OCI-LY7 (cell line): ENCODE measurements at regions not wholly inside any gene's neighbourhood (a gene's known extent, or its start where the extent isn't known, plus 50 kb on each side); places are given as distances from the start of the nearest gene placed in this dataset.

Source experiments
- CTCF ChIP-seq: fragments of 200-600 bp; sonication (generic); conservative IDR thresholded peaks from 2 replicates; pipeline ENCODE4 v1.5.1; 2014; ENCODE audit warnings: mild to moderate bottlenecking, antibody characterized with exemption, low read length, moderate library complexity, mixed read lengths
- EZH2phosphoT487 ChIP-seq: fragments of 200-600 bp; sonication (generic); IDR thresholded peaks from 2 replicates; pipeline ENCODE4 v1.6.1; 2018; ENCODE audit warnings: low read depth, borderline replicate concordance, mild to moderate bottlenecking, mixed run types, antibody characterized with exemption, low read length, moderate library complexity, mixed read lengths

- no peak for TF ChIP-seq CTCF
- no peak for TF ChIP-seq EZH2phosphoT487
These were observed 1115.3 kb downstream of the REEP3 start for GRCh38 chr10:64636461-64636860.
